NB4 (cell line): ENCODE measurements at regions not wholly inside any gene's neighbourhood (a gene's known extent, or its start where the extent isn't known, plus 50 kb on each side); places are given as distances from the start of the nearest gene placed in this dataset.
A peak's percentile ranks its signal among the peaks of the same experiment; 100 is the strongest.

Source experiments
- DNase-seq: peaks from one replicate; pipeline ENCODE4 v3.0.0; 2010; ENCODE audit warnings: low read depth
- H3K4me3 ChIP-seq: one replicate; pipeline ENCODE4 v1.5.1; 2011; ENCODE audit warnings: mild to moderate bottlenecking, low read depth, low read length, moderate library complexity
- MYC ChIP-seq: IDR thresholded peaks from 2 replicates; pipeline ENCODE4 v1.6.1; 2011; ENCODE audit warnings: low read depth, low read length
- POLR2A ChIP-seq: IDR thresholded peaks from 2 replicates; pipeline ENCODE4 v1.6.1; 2011; ENCODE audit warnings: mild to moderate bottlenecking; ENCODE audit not compliant: insufficient read length; ENCODE audit errors: extremely low read depth
- TF ChIP-seq, protein P1 (sequence below): IDR thresholded peaks from one replicate; pipeline ENCODE4 v1.5.1; 2012; ENCODE audit warnings: low read depth, low read length
- TF ChIP-seq, protein P2 (sequence below): IDR thresholded peaks from 2 replicates; pipeline ENCODE4 v1.6.1; 2011; ENCODE audit warnings: low read depth, low read length

DNA sequence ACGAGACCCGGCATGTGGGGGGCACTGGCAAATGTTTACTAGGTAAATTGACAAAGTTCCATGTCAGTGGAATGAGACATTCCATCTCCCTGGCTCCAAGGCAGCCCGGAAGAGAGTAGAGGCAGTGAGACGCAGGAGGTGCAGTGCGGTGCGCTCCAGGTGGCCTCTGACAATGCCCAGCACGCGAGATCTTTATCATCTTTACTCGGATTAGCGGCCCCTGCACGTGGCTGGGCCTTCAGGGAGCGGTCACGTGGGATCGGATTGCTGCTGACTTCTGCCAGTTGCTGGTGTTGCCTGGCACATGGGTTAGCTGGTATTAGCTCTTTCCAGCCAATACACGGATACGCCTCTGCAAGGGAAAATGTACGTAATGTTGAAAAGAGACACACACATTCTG lies 151.2 kb upstream of the ALKAL2 start:
- TF ChIP-seq, protein P1, sequence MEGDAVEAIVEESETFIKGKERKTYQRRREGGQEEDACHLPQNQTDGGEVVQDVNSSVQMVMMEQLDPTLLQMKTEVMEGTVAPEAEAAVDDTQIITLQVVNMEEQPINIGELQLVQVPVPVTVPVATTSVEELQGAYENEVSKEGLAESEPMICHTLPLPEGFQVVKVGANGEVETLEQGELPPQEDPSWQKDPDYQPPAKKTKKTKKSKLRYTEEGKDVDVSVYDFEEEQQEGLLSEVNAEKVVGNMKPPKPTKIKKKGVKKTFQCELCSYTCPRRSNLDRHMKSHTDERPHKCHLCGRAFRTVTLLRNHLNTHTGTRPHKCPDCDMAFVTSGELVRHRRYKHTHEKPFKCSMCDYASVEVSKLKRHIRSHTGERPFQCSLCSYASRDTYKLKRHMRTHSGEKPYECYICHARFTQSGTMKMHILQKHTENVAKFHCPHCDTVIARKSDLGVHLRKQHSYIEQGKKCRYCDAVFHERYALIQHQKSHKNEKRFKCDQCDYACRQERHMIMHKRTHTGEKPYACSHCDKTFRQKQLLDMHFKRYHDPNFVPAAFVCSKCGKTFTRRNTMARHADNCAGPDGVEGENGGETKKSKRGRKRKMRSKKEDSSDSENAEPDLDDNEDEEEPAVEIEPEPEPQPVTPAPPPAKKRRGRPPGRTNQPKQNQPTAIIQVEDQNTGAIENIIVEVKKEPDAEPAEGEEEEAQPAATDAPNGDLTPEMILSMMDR = no peak
- TF ChIP-seq, protein P2, sequence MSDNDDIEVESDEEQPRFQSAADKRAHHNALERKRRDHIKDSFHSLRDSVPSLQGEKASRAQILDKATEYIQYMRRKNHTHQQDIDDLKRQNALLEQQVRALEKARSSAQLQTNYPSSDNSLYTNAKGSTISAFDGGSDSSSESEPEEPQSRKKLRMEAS = no peak
- TF ChIP-seq MYC = no peak
- no peak for TF ChIP-seq POLR2A
- no peak for DNase-seq
- no peak overlapping the region for H3K4me3 ChIP-seq

DNA sequence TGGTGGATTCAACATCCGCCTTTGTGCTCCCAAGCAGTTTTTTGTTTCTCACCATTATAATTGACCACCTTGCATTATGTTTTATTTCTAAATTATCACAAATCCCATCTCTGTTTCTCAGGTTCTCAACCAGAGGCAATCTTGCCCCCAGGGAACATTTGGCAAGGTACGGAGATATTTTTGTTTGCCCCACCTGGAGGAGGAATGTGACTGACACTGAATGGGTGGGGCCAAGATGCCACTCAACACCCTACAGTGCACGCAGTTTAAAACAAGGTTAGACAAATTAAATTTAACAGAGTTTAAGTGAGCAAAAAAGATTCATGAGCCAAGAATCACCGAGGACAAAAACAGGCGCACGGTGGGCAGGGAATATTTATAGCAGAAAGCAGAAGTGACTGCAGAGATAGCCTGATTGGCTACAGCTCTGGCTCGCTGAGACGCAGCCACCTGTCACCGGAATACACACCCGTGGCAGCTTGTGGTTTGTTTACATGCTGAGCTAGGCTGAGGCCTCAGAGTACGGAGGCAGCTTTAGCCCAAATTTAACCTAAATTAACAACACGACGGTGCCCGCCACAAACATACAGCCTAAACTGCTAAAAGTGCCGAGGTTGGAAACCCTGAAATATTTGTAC lies 150.0 kb upstream of the ALKAL2 start:
- TF ChIP-seq, protein P1 = no peak
- TF ChIP-seq, protein P2 = peak; percentile 64; the same call in 1 of the 2 replicates
- peak; percentile 73 for DNase-seq
- H3K4me3 ChIP-seq = no peak overlapping the region

GRCh38 chr2:437180-437579 lies 149.3 kb upstream of the ALKAL2 start:
- H3K4me3 ChIP-seq = no peak overlapping the region

DNA sequence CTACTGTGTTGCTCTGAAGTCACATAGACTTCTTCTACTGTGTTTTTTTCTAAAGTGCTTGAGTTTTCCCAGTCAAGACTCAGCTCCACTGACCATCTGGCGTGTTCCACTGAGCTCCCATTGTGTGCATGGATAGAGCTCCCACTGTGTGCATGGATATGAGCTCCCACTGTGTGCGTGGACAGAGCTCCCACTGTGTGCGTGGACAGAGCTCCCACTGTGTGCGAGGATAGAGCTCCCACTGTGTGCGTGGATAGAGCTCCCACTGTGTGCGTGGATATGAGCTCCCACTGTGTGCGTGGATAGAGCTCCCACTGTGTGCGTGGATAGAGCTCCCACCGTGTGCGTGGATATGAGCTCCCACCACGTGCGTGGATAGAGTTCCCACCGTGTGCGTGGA lies 148.3 kb upstream of the ALKAL2 start:
- DNase-seq = no peak
- no peak overlapping the region for H3K4me3 ChIP-seq
- TF ChIP-seq, protein P2 = no peak
- TF ChIP-seq MYC (no peak), POLR2A (no peak)
- TF ChIP-seq, protein P1 = no peak

More at GRCh38 chr2:437180-437579, 149.3 kb upstream of the ALKAL2 start:
- DNase-seq = no peak
- TF ChIP-seq, protein P1 = no peak
- no peak for TF ChIP-seq MYC
- no peak for TF ChIP-seq POLR2A
- TF ChIP-seq, protein P2 = no peak

- no peak for DNase-seq
- TF ChIP-seq, protein P1 = no peak
- TF ChIP-seq, protein P2 = no peak
- no peak for TF ChIP-seq MYC
- H3K4me3 ChIP-seq = no peak overlapping the region
Observed at GRCh38 chr2:434625-435024, 146.7 kb upstream of the ALKAL2 start.

DNA sequence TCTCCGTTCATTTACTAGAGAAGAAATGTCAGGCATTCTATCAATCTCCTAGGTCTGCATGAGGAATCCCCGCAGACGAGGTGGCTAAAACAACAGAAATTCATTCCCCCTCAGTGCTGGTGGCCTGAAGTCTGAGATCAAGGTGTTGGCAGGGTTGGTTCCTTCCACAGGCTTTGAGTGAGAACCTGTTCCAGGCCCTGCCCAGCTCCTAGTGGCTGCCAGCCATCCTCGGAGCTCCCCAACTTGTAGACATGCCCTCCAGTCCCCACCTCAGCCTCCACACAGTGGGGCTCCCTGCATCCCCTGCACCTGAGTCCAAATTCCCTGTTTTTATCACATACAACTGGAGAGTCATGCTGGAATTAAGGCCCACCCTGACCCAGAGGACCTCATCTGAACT lies 145.3 kb upstream of the ALKAL2 start:
- no peak for TF ChIP-seq MYC
- TF ChIP-seq, protein P2 = no peak
- no peak for TF ChIP-seq POLR2A
- TF ChIP-seq, protein P1 = no peak
- no peak for DNase-seq

More for the DNA sequence above, 145.3 kb upstream of the ALKAL2 start:
- H3K4me3 ChIP-seq = no peak overlapping the region
